HG02840 (cell line): ENCODE measurements at regions not wholly inside any gene's neighbourhood (a gene's known extent, or its start where the extent isn't known, plus 50 kb on each side); places are given as distances from the start of the nearest gene placed in this dataset.
"Not testable (repeated sequence)": the region's sequence is repeated elsewhere in the genome, so short reads cannot be mapped to it uniquely, and the experiment has no call there.

Experiments
- ATAC-seq: cut with Tn5 transposase; IDR thresholded peaks from one replicate; pipeline ENCODE4 v1.9.1; 2021; ENCODE audit warnings: mild to moderate bottlenecking, moderate library complexity, moderate number of reproducible peaks; ENCODE audit not compliant: unreplicated experiment, low FRiP score

- no peak for ATAC-seq
Measured at GRCh38 chr20:22690000-22690399, 105.6 kb upstream of the FOXA2 start.

- no peak for ATAC-seq
Measured at GRCh38 chr20:22690616-22691179, 106.3 kb upstream of the FOXA2 start.

- ATAC-seq: peak; percentile 56
Measured at GRCh38 chr20:22691369-22692118, 107.2 kb upstream of the FOXA2 start.

GRCh38 chr20:22692119-22692475, 107.7 kb upstream of the FOXA2 start:
- no peak for ATAC-seq

GRCh38 chr20:22692620-22693019, 108.2 kb upstream of the FOXA2 start:
- not testable (repeated sequence) for ATAC-seq

GRCh38 chr20:22696759-22697158, 112.4 kb upstream of the FOXA2 start:
- ATAC-seq: no peak

GRCh38 chr20:22698259-22698842, 114.0 kb upstream of the FOXA2 start:
- ATAC-seq: no peak

GRCh38 chr20:22699396-22699795, 115.0 kb upstream of the FOXA2 start:
- ATAC-seq: no peak

- ATAC-seq: no peak
Measured at GRCh38 chr20:22700367-22700766, 116.0 kb upstream of the FOXA2 start.

- ATAC-seq: no peak
Measured at GRCh38 chr20:22701679-22702308, 117.4 kb upstream of the FOXA2 start.

- ATAC-seq: no peak
Measured at GRCh38 chr20:22703843-22704242, 119.5 kb upstream of the FOXA2 start.

GRCh38 chr20:22711971-22712755, 127.8 kb upstream of the FOXA2 start:
- no peak for ATAC-seq

- no peak for ATAC-seq
Measured at GRCh38 chr20:22716821-22717351, 132.5 kb upstream of the FOXA2 start.

GRCh38 chr20:22717466-22717865, 133.1 kb upstream of the FOXA2 start:
- no peak for ATAC-seq

GRCh38 chr20:22719167-22719591, 134.8 kb upstream of the FOXA2 start:
- ATAC-seq: no peak

- no peak for ATAC-seq
Measured at GRCh38 chr20:22720206-22720605, 135.8 kb upstream of the FOXA2 start.

GRCh38 chr20:22722811-22723210, 138.4 kb upstream of the FOXA2 start:
- ATAC-seq: no peak

- ATAC-seq: no peak
Measured at GRCh38 chr20:22723659-22724058, 139.3 kb upstream of the FOXA2 start.

GRCh38 chr20:22728146-22728745, 143.9 kb upstream of the FOXA2 start:
- ATAC-seq: no peak

GRCh38 chr20:22729180-22729579, 144.8 kb upstream of the FOXA2 start:
- no peak for ATAC-seq
